SU-DHL-6 (cell line): ENCODE measurements at regions not wholly inside any gene's neighbourhood (a gene's known extent, or its start where the extent isn't known, plus 50 kb on each side); places are given as distances from the start of the nearest gene placed in this dataset.

ENCODE experiments used
- CTCF ChIP-seq: fragments of 200-600 bp; sonication (generic); IDR thresholded peaks from one replicate; pipeline ENCODE4 v1.5.1; 2017; ENCODE audit warnings: antibody characterized with exemption, mild to moderate bottlenecking, low read length, moderate library complexity; ENCODE audit not compliant: insufficient read depth, poor library complexity, severe bottlenecking
- EZH2phosphoT487 ChIP-seq: fragments of 200-600 bp; sonication (generic), shearing (Covaris generic); conservative IDR thresholded peaks from 2 replicates; pipeline ENCODE4 v1.6.1; 2018; ENCODE audit warnings: mild to moderate bottlenecking, antibody characterized with exemption, low read length, moderate library complexity, mixed read lengths

DNA sequence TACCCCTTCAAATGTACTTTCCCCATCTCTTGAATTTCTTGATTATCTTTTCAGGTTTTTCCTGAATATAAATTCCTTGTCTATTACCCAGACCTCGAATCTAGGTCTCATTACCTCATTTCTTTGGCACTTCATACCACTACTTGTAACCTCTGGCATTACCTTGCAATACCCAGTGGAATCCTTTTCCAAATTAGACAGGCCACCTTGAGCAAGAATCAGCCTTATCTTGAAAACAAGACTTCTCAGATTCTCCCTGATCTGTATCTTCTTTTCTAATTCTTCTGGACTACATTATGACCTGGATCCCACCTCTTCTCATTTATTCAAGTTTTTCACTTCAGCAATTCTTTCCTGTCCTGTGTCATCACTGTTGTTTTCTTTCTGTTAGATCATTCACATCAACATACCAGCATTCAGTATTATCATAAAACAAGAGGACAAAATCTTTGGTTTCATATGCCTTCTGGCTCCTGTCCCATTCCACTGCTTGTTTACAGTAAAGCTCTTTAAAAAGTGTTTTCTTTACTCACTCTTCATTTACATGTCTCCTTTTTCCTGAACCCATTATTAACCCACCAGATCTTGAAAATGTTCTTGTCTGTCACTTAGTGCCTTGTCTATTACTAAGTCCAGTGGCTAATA is 275.6 kb upstream of the HS3ST1 start:
- TF ChIP-seq CTCF = no peak
- TF ChIP-seq EZH2phosphoT487 = no peak
